CD4-positive, alpha-beta T cell treated with Interleukin-17A for 1 hour (primary cell): ENCODE measurements at regions not wholly inside any gene's neighbourhood (a gene's known extent, or its start where the extent isn't known, plus 50 kb on each side); places are given as distances from the start of the nearest gene placed in this dataset.

Source experiments
- DNase-seq: peaks from one replicate; pipeline ENCODE4 v3.0.0-alpha.2; 2020

GRCh38 chr10:108462005-108462404, 1297.5 kb upstream of the SORCS1 start:
- no peak for DNase-seq

GRCh38 chr10:108454793-108455192, 1290.3 kb upstream of the SORCS1 start:
- DNase-seq, result no peak

- no peak for DNase-seq
Measured at GRCh38 chr10:108454224-108454623, 1289.7 kb upstream of the SORCS1 start.

GRCh38 chr10:108453166-108453565, 1288.7 kb upstream of the SORCS1 start:
- DNase-seq, result no peak

GRCh38 chr10:108452533-108452932, 1288.0 kb upstream of the SORCS1 start:
- DNase-seq, result no peak

GRCh38 chr10:108450280-108450679, 1285.8 kb upstream of the SORCS1 start:
- DNase-seq, result no peak

- DNase-seq, result no peak
Measured at GRCh38 chr10:108445746-108446145, 1281.2 kb upstream of the SORCS1 start.

GRCh38 chr10:108443636-108444035, 1279.1 kb upstream of the SORCS1 start:
- DNase-seq, result no peak

- no peak for DNase-seq
Measured at GRCh38 chr10:108439397-108439796, 1274.9 kb upstream of the SORCS1 start.

- no peak for DNase-seq
Measured at GRCh38 chr10:108436096-108436495, 1271.6 kb upstream of the SORCS1 start.

- no peak for DNase-seq
Measured at GRCh38 chr10:108434559-108435252, 1270.2 kb upstream of the SORCS1 start.

GRCh38 chr10:108427146-108427545, 1262.6 kb upstream of the SORCS1 start:
- no peak for DNase-seq

GRCh38 chr10:108425283-108425964, 1260.9 kb upstream of the SORCS1 start:
- no peak for DNase-seq

GRCh38 chr10:108424656-108425055, 1260.2 kb upstream of the SORCS1 start:
- DNase-seq, result no peak

- no peak for DNase-seq
Measured at GRCh38 chr10:108422286-108422685, 1257.8 kb upstream of the SORCS1 start.

- DNase-seq, result no peak
Measured at GRCh38 chr10:108421266-108421665, 1256.8 kb upstream of the SORCS1 start.

- DNase-seq, result no peak
Measured at GRCh38 chr10:108413954-108414353, 1249.4 kb upstream of the SORCS1 start.

- DNase-seq, result no peak
Measured at GRCh38 chr10:108412323-108412722, 1247.8 kb upstream of the SORCS1 start.

- DNase-seq, result no peak
Measured at GRCh38 chr10:108411894-108412293, 1247.4 kb upstream of the SORCS1 start.

GRCh38 chr10:108411206-108411605, 1246.7 kb upstream of the SORCS1 start:
- DNase-seq, result no peak

GRCh38 chr10:108410236-108410635, 1245.7 kb upstream of the SORCS1 start:
- no peak for DNase-seq

GRCh38 chr10:108409306-108409705, 1244.8 kb upstream of the SORCS1 start:
- DNase-seq, result no peak

GRCh38 chr10:108404155-108404554, 1239.6 kb upstream of the SORCS1 start:
- DNase-seq, result no peak

GRCh38 chr10:108399465-108399864, 1235.0 kb upstream of the SORCS1 start:
- no peak for DNase-seq

- no peak for DNase-seq
Measured at GRCh38 chr10:108393089-108393488, 1228.6 kb upstream of the SORCS1 start.
